ENCODE measurements at regions not wholly inside any gene's neighbourhood (a gene's known extent, or its start where the extent isn't known, plus 50 kb on each side); places are given as distances from the start of the nearest gene placed in this dataset.
"Not testable (repeated sequence)": the region's sequence is repeated elsewhere in the genome, so short reads cannot be mapped to it uniquely, and the experiment has no call there.

DNA sequence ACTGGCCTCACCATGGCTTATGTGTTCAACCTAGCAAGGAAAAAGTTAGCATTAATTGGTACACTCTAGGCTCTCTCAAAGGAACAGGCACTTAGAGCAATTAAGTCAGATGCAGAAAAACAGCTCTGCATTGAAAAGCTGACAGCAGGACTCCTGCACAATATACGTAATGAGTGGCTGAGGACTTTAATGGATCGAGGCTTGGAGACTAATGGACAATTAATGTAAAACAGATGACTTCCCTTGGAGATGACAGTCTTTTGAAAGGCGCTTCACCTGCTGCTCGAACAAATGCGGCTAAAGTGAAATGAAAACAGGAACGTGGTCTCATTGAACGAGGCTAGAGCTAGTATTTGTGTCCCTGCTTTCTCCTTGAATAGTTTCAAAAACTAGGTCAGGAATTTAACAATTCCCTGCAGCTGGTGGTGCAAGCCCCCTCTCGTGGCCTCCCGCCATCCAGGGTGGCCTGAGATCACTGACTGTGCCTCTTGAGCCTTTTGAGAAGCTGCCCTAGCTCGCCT lies 137.1 kb downstream of the ELOVL4 start:
- Histone ChIP-seq H3K9ac (no peak overlapping the region), H3K4me2 (no peak overlapping the region), H3K79me2 (ENCODE audit: insufficient read depth, low read depth) (no peaks in the 10 kb centered on the region), H3K27me3 (ENCODE audit: insufficient read depth, low read depth) (no peaks in the 10 kb centered on the region), H4K20me1 (ENCODE audit: insufficient read depth) (no peaks in the 10 kb centered on the region), H3K4me3 (IDR thresholded peaks at IDR 0.05; ENCODE audit: insufficient read depth, low read depth, low read length) (no peak overlapping the region), H3K27ac (no peak overlapping the region), H2AFZ (ENCODE audit: low read depth) (no peak overlapping the region), H3K4me1 (ENCODE audit: low read depth, poor library complexity, severe bottlenecking) (no peaks in the 10 kb centered on the region), H3K36me3 (ENCODE audit: insufficient read depth) (no peaks in the 10 kb centered on the region)
- TF ChIP-seq CTCF (conservative IDR thresholded peaks at IDR 0.05; ENCODE audit: low read depth, low read length) = no peak

- H3K27ac ChIP-seq = no peak overlapping the region
Observed at GRCh38 chr6:79808921-79809320, 138.4 kb downstream of the ELOVL4 start.

GRCh38 chr6:79806661-79807060 lies 140.7 kb downstream of the ELOVL4 start:
- not testable (repeated sequence) for H3K9ac ChIP-seq

More at GRCh38 chr6:79808921-79809320, 138.4 kb downstream of the ELOVL4 start:
- Histone ChIP-seq H3K27me3 (ENCODE audit: insufficient read depth, low read depth) (no peaks in the 10 kb centered on the region), H3K79me2 (ENCODE audit: insufficient read depth, low read depth) (no peaks in the 10 kb centered on the region), H3K4me3 (IDR thresholded peaks at IDR 0.05; ENCODE audit: insufficient read depth, low read depth, low read length) (no peak overlapping the region), H3K4me2 (no peak overlapping the region), H2AFZ (ENCODE audit: low read depth) (no peak overlapping the region), H3K36me3 (ENCODE audit: insufficient read depth) (no peaks in the 10 kb centered on the region), H4K20me1 (ENCODE audit: insufficient read depth) (no peaks in the 10 kb centered on the region), H3K9ac (no peak overlapping the region), H3K4me1 (ENCODE audit: low read depth, poor library complexity, severe bottlenecking) (no peaks in the 10 kb centered on the region)
- TF ChIP-seq CTCF (conservative IDR thresholded peaks at IDR 0.05; ENCODE audit: low read depth, low read length) = no peak

DNA sequence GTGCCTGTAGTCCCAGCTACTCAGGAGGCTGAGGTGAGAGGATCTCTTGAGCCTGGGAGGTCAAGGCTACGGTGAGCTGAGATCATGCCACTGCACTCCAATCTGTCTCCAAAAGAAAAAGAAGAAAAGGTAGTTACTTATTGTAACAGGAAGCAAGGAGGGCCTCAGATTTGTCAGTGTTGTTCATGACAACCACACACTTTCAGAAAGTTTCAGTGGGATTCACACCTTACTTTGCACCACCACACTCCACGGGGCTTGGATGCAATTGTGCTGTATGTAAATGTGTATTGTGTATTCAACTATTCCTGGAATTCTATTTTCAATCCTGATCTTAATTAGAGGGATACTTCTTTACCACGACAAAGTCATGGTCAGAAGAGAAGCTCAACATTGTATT lies 142.6 kb downstream of the ELOVL4 start:
- H3K9ac ChIP-seq = no peak overlapping the region
- H3K4me3 ChIP-seq (IDR thresholded peaks at IDR 0.05; ENCODE audit: insufficient read depth, low read depth, low read length) = no peak overlapping the region
- no peak overlapping the region for H3K27ac ChIP-seq
- no peak for TF ChIP-seq CTCF (conservative IDR thresholded peaks at IDR 0.05; ENCODE audit: low read depth, low read length)
- no peak overlapping the region for H3K4me2 ChIP-seq
- no peaks in the 10 kb centered on the region for H3K36me3 ChIP-seq (ENCODE audit: insufficient read depth)
- no peaks in the 10 kb centered on the region for H3K4me1 ChIP-seq (ENCODE audit: low read depth, poor library complexity, severe bottlenecking)
- no peaks in the 10 kb centered on the region for H3K27me3 ChIP-seq (ENCODE audit: insufficient read depth, low read depth)
- no peaks in the 10 kb centered on the region for H3K79me2 ChIP-seq (ENCODE audit: insufficient read depth, low read depth)
- H4K20me1 ChIP-seq (ENCODE audit: insufficient read depth) = no peaks in the 10 kb centered on the region
- H2AFZ ChIP-seq (ENCODE audit: low read depth) = no peak overlapping the region

More at GRCh38 chr6:79806661-79807060, 140.7 kb downstream of the ELOVL4 start:
- not testable (repeated sequence) for H2AFZ ChIP-seq (ENCODE audit: low read depth); H3K79me2 ChIP-seq (ENCODE audit: insufficient read depth, low read depth); H3K36me3 ChIP-seq (ENCODE audit: insufficient read depth); H4K20me1 ChIP-seq (ENCODE audit: insufficient read depth); H3K27ac ChIP-seq; H3K4me2 ChIP-seq; H3K27me3 ChIP-seq (ENCODE audit: insufficient read depth, low read depth); H3K4me1 ChIP-seq (ENCODE audit: low read depth, poor library complexity, severe bottlenecking); H3K4me3 ChIP-seq (IDR thresholded peaks at IDR 0.05; ENCODE audit: insufficient read depth, low read depth, low read length)

DNA sequence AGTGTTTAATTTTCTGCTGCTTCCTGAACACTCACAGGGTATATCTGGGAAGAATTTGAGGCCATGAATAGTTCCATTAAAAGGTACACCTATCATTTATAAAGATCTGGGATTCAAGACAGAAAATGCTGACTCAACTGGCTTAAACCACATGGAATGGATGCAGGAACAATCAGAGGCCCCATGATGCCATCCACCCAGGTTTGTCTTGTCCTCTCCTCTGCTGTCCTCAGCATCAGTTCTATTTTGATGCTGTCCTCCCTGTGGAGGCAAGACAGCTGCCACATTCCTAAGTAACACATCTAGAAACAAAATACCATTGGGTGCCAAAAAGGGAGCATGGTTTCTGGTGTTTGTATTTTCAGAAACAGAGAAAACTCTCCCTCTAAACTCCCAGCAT lies 143.4 kb downstream of the ELOVL4 start:
- H3K36me3 ChIP-seq (ENCODE audit: insufficient read depth) = no peaks in the 10 kb centered on the region
- H3K79me2 ChIP-seq (ENCODE audit: insufficient read depth, low read depth) = no peaks in the 10 kb centered on the region
- no peak for TF ChIP-seq CTCF (conservative IDR thresholded peaks at IDR 0.05; ENCODE audit: low read depth, low read length)
- H4K20me1 ChIP-seq (ENCODE audit: insufficient read depth) = no peaks in the 10 kb centered on the region
- no peak overlapping the region for H3K27ac ChIP-seq
- H3K9ac ChIP-seq = no peak overlapping the region
- no peak overlapping the region for H3K4me2 ChIP-seq
- no peak overlapping the region for H3K4me3 ChIP-seq (IDR thresholded peaks at IDR 0.05; ENCODE audit: insufficient read depth, low read depth, low read length)
- H3K4me1 ChIP-seq (ENCODE audit: low read depth, poor library complexity, severe bottlenecking) = no peaks in the 10 kb centered on the region
- H2AFZ ChIP-seq (ENCODE audit: low read depth) = no peak overlapping the region
- no peaks in the 10 kb centered on the region for H3K27me3 ChIP-seq (ENCODE audit: insufficient read depth, low read depth)

Measured in KMS-11 (cell line).